ENCODE measurements at regions not wholly inside any gene's neighbourhood (a gene's known extent, or its start where the extent isn't known, plus 50 kb on each side); places are given as distances from the start of the nearest gene placed in this dataset.

GRCh38 chr22:49491726-49492125 lies 335.9 kb downstream of the BRD1 start:
- no peaks in the 10 kb centered on the region for H3K9me3 ChIP-seq (ENCODE audit: severe bottlenecking)
- no peaks in the 10 kb centered on the region for H3K36me3 ChIP-seq (ENCODE audit: low read depth)
- no peaks in the 10 kb centered on the region for H3K4me1 ChIP-seq (ENCODE audit: insufficient read depth, poor library complexity, severe bottlenecking)
- no peak overlapping the region for H3K27ac ChIP-seq (ENCODE audit: poor library complexity, severe bottlenecking)
- DNase-seq (ENCODE audit: low spot score) (no peak), ATAC-seq (ENCODE audit: low read depth) (no peak)
- no peaks in the 10 kb centered on the region for H3K27me3 ChIP-seq (ENCODE audit: insufficient read depth, poor library complexity, severe bottlenecking)
- no peak overlapping the region for H3K4me3 ChIP-seq (ENCODE audit: severe bottlenecking)
- TF ChIP-seq CTCF (IDR thresholded peaks at IDR 0.05; ENCODE audit: poor library complexity, severe bottlenecking), result no peak

DNA sequence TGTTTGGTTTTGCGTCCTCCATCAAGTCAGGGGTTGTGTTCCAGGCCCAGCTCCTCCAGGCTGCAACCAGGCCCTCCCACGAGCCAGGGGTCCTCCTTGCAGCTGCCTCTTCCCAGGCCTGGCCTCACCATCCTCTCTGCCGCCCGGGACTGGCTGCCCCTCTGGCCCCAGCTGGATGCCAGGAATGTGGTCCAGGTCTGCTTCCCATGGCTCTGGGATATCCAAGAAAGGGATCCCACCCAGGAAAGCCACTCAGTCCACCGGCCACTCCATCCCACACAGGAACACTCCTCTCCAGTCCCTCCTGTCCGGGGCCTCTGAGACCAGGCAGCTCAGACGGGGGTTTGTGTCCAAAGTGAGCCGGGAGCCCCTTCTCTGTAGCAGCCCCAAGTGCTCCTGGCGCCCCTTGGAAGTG lies 336.4 kb downstream of the BRD1 start:
- no peak for ATAC-seq (ENCODE audit: low read depth)
- Histone ChIP-seq H3K4me3 (ENCODE audit: severe bottlenecking) (no peak overlapping the region), H3K9me3 (ENCODE audit: severe bottlenecking) (no peaks in the 10 kb centered on the region), H3K4me1 (ENCODE audit: insufficient read depth, poor library complexity, severe bottlenecking) (no peaks in the 10 kb centered on the region), H3K27ac (ENCODE audit: poor library complexity, severe bottlenecking) (no peak overlapping the region), H3K27me3 (ENCODE audit: insufficient read depth, poor library complexity, severe bottlenecking) (no peaks in the 10 kb centered on the region), H3K36me3 (ENCODE audit: low read depth) (no peaks in the 10 kb centered on the region)
- no peak for DNase-seq (ENCODE audit: low spot score)
- no peak for TF ChIP-seq CTCF (IDR thresholded peaks at IDR 0.05; ENCODE audit: poor library complexity, severe bottlenecking)

GRCh38 chr22:49490692-49491091 lies 337.0 kb downstream of the BRD1 start:
- H3K27me3 ChIP-seq (ENCODE audit: insufficient read depth, poor library complexity, severe bottlenecking), result no peaks in the 10 kb centered on the region
- DNase-seq (ENCODE audit: low spot score), result no peak
- H3K4me1 ChIP-seq (ENCODE audit: insufficient read depth, poor library complexity, severe bottlenecking), result no peaks in the 10 kb centered on the region
- ATAC-seq (ENCODE audit: low read depth), result no peak
- TF ChIP-seq CTCF (IDR thresholded peaks at IDR 0.05; ENCODE audit: poor library complexity, severe bottlenecking), result no peak
- H3K4me3 ChIP-seq (ENCODE audit: severe bottlenecking), result no peak overlapping the region
- no peaks in the 10 kb centered on the region for H3K9me3 ChIP-seq (ENCODE audit: severe bottlenecking)
- H3K27ac ChIP-seq (ENCODE audit: poor library complexity, severe bottlenecking), result no peak overlapping the region
- H3K36me3 ChIP-seq (ENCODE audit: low read depth), result no peaks in the 10 kb centered on the region

DNA sequence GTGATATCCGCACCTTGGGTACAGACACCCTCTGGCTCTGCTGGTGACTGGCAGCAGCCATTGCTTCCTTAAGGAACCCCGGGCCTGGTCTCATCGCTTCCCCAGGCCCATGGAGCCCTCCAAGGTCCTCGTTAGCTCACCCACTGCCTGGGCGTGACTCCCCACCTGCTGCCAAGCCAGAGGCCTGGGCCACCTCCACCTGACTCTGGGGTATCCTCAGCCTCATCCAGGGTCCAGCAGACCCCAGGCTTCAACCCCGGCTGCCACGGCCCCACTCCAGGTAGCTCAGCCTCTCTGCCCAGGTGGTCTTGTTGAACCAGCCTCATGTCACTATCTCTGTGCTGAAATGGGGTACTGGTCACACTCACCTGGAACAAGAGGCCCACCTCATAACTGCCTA lies 337.9 kb downstream of the BRD1 start:
- Histone ChIP-seq H3K36me3 (ENCODE audit: low read depth) (no peaks in the 10 kb centered on the region), H3K4me1 (ENCODE audit: insufficient read depth, poor library complexity, severe bottlenecking) (no peaks in the 10 kb centered on the region), H3K9me3 (ENCODE audit: severe bottlenecking) (no peaks in the 10 kb centered on the region), H3K4me3 (ENCODE audit: severe bottlenecking) (no peak overlapping the region), H3K27ac (ENCODE audit: poor library complexity, severe bottlenecking) (no peak overlapping the region), H3K27me3 (ENCODE audit: insufficient read depth, poor library complexity, severe bottlenecking) (no peaks in the 10 kb centered on the region)
- DNase-seq (ENCODE audit: low spot score) (no peak), ATAC-seq (ENCODE audit: low read depth) (no peak)
- no peak for TF ChIP-seq CTCF (IDR thresholded peaks at IDR 0.05; ENCODE audit: poor library complexity, severe bottlenecking)

GRCh38 chr22:49488943-49489342 lies 338.7 kb downstream of the BRD1 start:
- Histone ChIP-seq H3K4me3 (ENCODE audit: severe bottlenecking) (no peak overlapping the region), H3K4me1 (ENCODE audit: insufficient read depth, poor library complexity, severe bottlenecking) (no peaks in the 10 kb centered on the region), H3K27me3 (ENCODE audit: insufficient read depth, poor library complexity, severe bottlenecking) (no peaks in the 10 kb centered on the region), H3K27ac (ENCODE audit: poor library complexity, severe bottlenecking) (no peak overlapping the region), H3K9me3 (ENCODE audit: severe bottlenecking) (no peaks in the 10 kb centered on the region), H3K36me3 (ENCODE audit: low read depth) (no peaks in the 10 kb centered on the region)
- DNase-seq (ENCODE audit: low spot score), result no peak
- TF ChIP-seq CTCF (IDR thresholded peaks at IDR 0.05; ENCODE audit: poor library complexity, severe bottlenecking), result no peak
- no peak for ATAC-seq (ENCODE audit: low read depth)
